GM18858 (cell line): ENCODE measurements at regions not wholly inside any gene's neighbourhood (a gene's known extent, or its start where the extent isn't known, plus 50 kb on each side); places are given as distances from the start of the nearest gene placed in this dataset.
"Not testable (repeated sequence)": the region's sequence is repeated elsewhere in the genome, so short reads cannot be mapped to it uniquely, and the experiment has no call there.

Experiments
- ATAC-seq: cut with Tn5 transposase; IDR thresholded peaks from one replicate; pipeline ENCODE4 v1.9.1; 2021; ENCODE audit not compliant: unreplicated experiment

- no peak for ATAC-seq
Observed at GRCh38 chr3:166556955-166557354, 719.7 kb upstream of the BCHE start.

GRCh38 chr3:166554023-166554422 lies 716.8 kb upstream of the BCHE start:
- no peak for ATAC-seq

- no peak for ATAC-seq
Observed at GRCh38 chr3:166533740-166534139, 696.5 kb upstream of the BCHE start.

- no peak for ATAC-seq
Observed at GRCh38 chr3:166531730-166532129, 694.5 kb upstream of the BCHE start.

GRCh38 chr3:166527325-166527724 lies 690.1 kb upstream of the BCHE start:
- no peak for ATAC-seq

- ATAC-seq, result no peak
Observed at GRCh38 chr3:166526881-166527280, 689.7 kb upstream of the BCHE start.

- no peak for ATAC-seq
Observed at GRCh38 chr3:166522017-166522416, 684.8 kb upstream of the BCHE start.

- no peak for ATAC-seq
Observed at GRCh38 chr3:166519443-166519842, 682.2 kb upstream of the BCHE start.

GRCh38 chr3:166518040-166518439 lies 680.8 kb upstream of the BCHE start:
- ATAC-seq, result no peak

- ATAC-seq, result no peak
Observed at GRCh38 chr3:166510382-166510781, 673.2 kb upstream of the BCHE start.

- ATAC-seq, result not testable (repeated sequence)
Observed at GRCh38 chr3:166500420-166500819, 663.2 kb upstream of the BCHE start.

GRCh38 chr3:166499636-166500035 lies 662.4 kb upstream of the BCHE start:
- ATAC-seq, result no peak

- no peak for ATAC-seq
Observed at GRCh38 chr3:166498446-166498845, 661.2 kb upstream of the BCHE start.

GRCh38 chr3:166489826-166490225 lies 652.6 kb upstream of the BCHE start:
- no peak for ATAC-seq

- no peak for ATAC-seq
Observed at GRCh38 chr3:166488977-166489672, 651.9 kb upstream of the BCHE start.

GRCh38 chr3:166484470-166484869 lies 647.2 kb upstream of the BCHE start:
- ATAC-seq, result no peak

- no peak for ATAC-seq
Observed at GRCh38 chr3:166481340-166481739, 644.1 kb upstream of the BCHE start.

- no peak for ATAC-seq
Observed at GRCh38 chr3:166478356-166478755, 641.1 kb upstream of the BCHE start.

GRCh38 chr3:166473501-166473900 lies 636.3 kb upstream of the BCHE start:
- no peak for ATAC-seq

- ATAC-seq, result peak; percentile 41
Observed at GRCh38 chr3:166472015-166472414, 634.8 kb upstream of the BCHE start.

- no peak for ATAC-seq
Observed at GRCh38 chr3:166471074-166471767, 634.0 kb upstream of the BCHE start.

- ATAC-seq, result no peak
Observed at GRCh38 chr3:166462891-166463470, 625.8 kb upstream of the BCHE start.
